Activated T-helper 1 cell treated with anti-CD3 and anti-CD28 coated beads, Interleukin-12 subunit alpha, Interleukin-12 subunit beta, Interleukin-2, Interleukin-4 antibody, amounts not matched to agents 30 ng/mL and 10 ng/mL and 1 ng/mL, durations not matched to agents 14 hours and 24 hours and 36 hours (primary cell): ENCODE measurements at regions not wholly inside any gene's neighbourhood (a gene's known extent, or its start where the extent isn't known, plus 50 kb on each side); places are given as distances from the start of the nearest gene placed in this dataset.

Experiments
- DNase-seq: peaks from one replicate; pipeline ENCODE4 v3.0.0; 2021; ENCODE audit warnings: low spot score
- H3K27ac Mint-ChIP-seq: one replicate; pipeline ENCODE4 v1.8.0; 2021; ENCODE audit warnings: mild to moderate bottlenecking, mixed read lengths
- H3K27me3 Mint-ChIP-seq: one replicate; pipeline ENCODE4 v1.8.0; 2022; ENCODE audit warnings: mild to moderate bottlenecking, moderate library complexity, mixed read lengths; ENCODE audit not compliant: insufficient read depth
- H3K36me3 Mint-ChIP-seq: one replicate; pipeline ENCODE4 v1.8.0; 2021; ENCODE audit warnings: low read depth, mixed read lengths
- H3K4me1 Mint-ChIP-seq: one replicate; pipeline ENCODE4 v1.8.0; 2021; ENCODE audit warnings: low read depth, mixed read lengths
- H3K4me3 Mint-ChIP-seq: one replicate; pipeline ENCODE4 v1.8.0; 2021; ENCODE audit warnings: mild to moderate bottlenecking, moderate library complexity, mixed read lengths
- H3K9me3 Mint-ChIP-seq: one replicate; pipeline ENCODE4 v1.8.0; 2021; ENCODE audit warnings: mixed read lengths
- intact Hi-C: fragments of 100-400 bp; cut with micrococcal nuclease; formaldehyde crosslinking; loops from one replicate; pipeline ENCODE4 v1.15.1; 2024

GRCh38 chr18:56414357-56414756, 224.0 kb downstream of the TXNL1 start:
- intact Hi-C loops: no loop called here
- peaks cover 35% of the 10 kb centered on the region for H3K9me3 Mint-ChIP-seq
- peaks cover 1% of the 10 kb centered on the region for H3K27me3 Mint-ChIP-seq
- no peak overlapping the region for H3K4me3 Mint-ChIP-seq
- no peak overlapping the region for H3K27ac Mint-ChIP-seq
- no peak for DNase-seq
- H3K36me3 Mint-ChIP-seq: no peaks in the 10 kb centered on the region
- H3K4me1 Mint-ChIP-seq: no peaks in the 10 kb centered on the region

GRCh38 chr18:56413862-56414261, 224.5 kb downstream of the TXNL1 start:
- intact Hi-C loops: no loop called here
- DNase-seq: no peak
- H3K4me1 Mint-ChIP-seq: no peaks in the 10 kb centered on the region
- H3K36me3 Mint-ChIP-seq: no peaks in the 10 kb centered on the region
- peaks cover 35% of the 10 kb centered on the region for H3K9me3 Mint-ChIP-seq
- H3K27ac Mint-ChIP-seq: no peak overlapping the region
- H3K27me3 Mint-ChIP-seq: peaks cover 1% of the 10 kb centered on the region
- H3K4me3 Mint-ChIP-seq: no peak overlapping the region

- intact Hi-C loops: no loop called here
- H3K4me1 Mint-ChIP-seq: no peaks in the 10 kb centered on the region
- H3K36me3 Mint-ChIP-seq: no peaks in the 10 kb centered on the region
- H3K27me3 Mint-ChIP-seq: peaks cover 1% of the 10 kb centered on the region
- H3K9me3 Mint-ChIP-seq: peaks cover 31% of the 10 kb centered on the region
- no peak overlapping the region for H3K27ac Mint-ChIP-seq
- H3K4me3 Mint-ChIP-seq: no peak overlapping the region
- no peak for DNase-seq
These were observed 225.4 kb downstream of the TXNL1 start for GRCh38 chr18:56412951-56413350.

- Mint-ChIP-seq H3K27ac (no peak overlapping the region), H3K36me3 (no peaks in the 10 kb centered on the region), H3K4me1 (no peaks in the 10 kb centered on the region), H3K27me3 (peaks cover 1% of the 10 kb centered on the region), H3K4me3 (no peak overlapping the region), H3K9me3 (peaks cover 10% of the 10 kb centered on the region)
- intact Hi-C loops: no loop called here
- DNase-seq: no peak
These were observed 228.7 kb downstream of the TXNL1 start for GRCh38 chr18:56409736-56410135.

GRCh38 chr18:56407646-56408180, 230.7 kb downstream of the TXNL1 start:
- H3K4me1 Mint-ChIP-seq: no peaks in the 10 kb centered on the region
- H3K27me3 Mint-ChIP-seq: peaks cover 1% of the 10 kb centered on the region
- H3K4me3 Mint-ChIP-seq: no peak overlapping the region
- no peak overlapping the region for H3K27ac Mint-ChIP-seq
- no peak for DNase-seq
- intact Hi-C loops: no loop called here
- H3K36me3 Mint-ChIP-seq: no peaks in the 10 kb centered on the region
- H3K9me3 Mint-ChIP-seq: peaks cover 4% of the 10 kb centered on the region

GRCh38 chr18:56402872-56403516, 235.4 kb downstream of the TXNL1 start:
- intact Hi-C loops: no loop called here
- Mint-ChIP-seq H3K4me3 (no peak overlapping the region), H3K27me3 (no peaks in the 10 kb centered on the region), H3K36me3 (no peaks in the 10 kb centered on the region), H3K4me1 (no peaks in the 10 kb centered on the region), H3K27ac (no peak overlapping the region), H3K9me3 (no peaks in the 10 kb centered on the region)
- no peak for DNase-seq

- H3K4me3 Mint-ChIP-seq: no peak overlapping the region
- H3K27me3 Mint-ChIP-seq: peaks cover 2% of the 10 kb centered on the region
- H3K27ac Mint-ChIP-seq: no peak overlapping the region
- no peaks in the 10 kb centered on the region for H3K9me3 Mint-ChIP-seq
- intact Hi-C loops: no loop called here
- no peak for DNase-seq
- no peaks in the 10 kb centered on the region for H3K4me1 Mint-ChIP-seq
- no peaks in the 10 kb centered on the region for H3K36me3 Mint-ChIP-seq
These were observed 244.5 kb downstream of the TXNL1 start for GRCh38 chr18:56393870-56394269.

- H3K27me3 Mint-ChIP-seq: peaks cover 2% of the 10 kb centered on the region
- DNase-seq: no peak
- no peak overlapping the region for H3K27ac Mint-ChIP-seq
- H3K4me1 Mint-ChIP-seq: no peaks in the 10 kb centered on the region
- no peak overlapping the region for H3K4me3 Mint-ChIP-seq
- intact Hi-C loops: no loop called here
- no peaks in the 10 kb centered on the region for H3K9me3 Mint-ChIP-seq
- no peaks in the 10 kb centered on the region for H3K36me3 Mint-ChIP-seq
These were observed 246.3 kb downstream of the TXNL1 start for GRCh38 chr18:56391931-56392590.

GRCh38 chr18:56390626-56391025, 247.8 kb downstream of the TXNL1 start:
- H3K4me3 Mint-ChIP-seq: no peak overlapping the region
- no peak for DNase-seq
- no peaks in the 10 kb centered on the region for H3K4me1 Mint-ChIP-seq
- intact Hi-C loops: no loop called here
- H3K27me3 Mint-ChIP-seq: peaks cover 2% of the 10 kb centered on the region
- no peak overlapping the region for H3K27ac Mint-ChIP-seq
- H3K9me3 Mint-ChIP-seq: no peaks in the 10 kb centered on the region
- no peaks in the 10 kb centered on the region for H3K36me3 Mint-ChIP-seq

- Mint-ChIP-seq H3K27ac (no peak overlapping the region), H3K27me3 (peaks cover 2% of the 10 kb centered on the region), H3K4me3 (no peak overlapping the region), H3K4me1 (no peaks in the 10 kb centered on the region), H3K9me3 (no peaks in the 10 kb centered on the region), H3K36me3 (no peaks in the 10 kb centered on the region)
- intact Hi-C loops: no loop called here
- DNase-seq: no peak
These were observed 249.2 kb downstream of the TXNL1 start for GRCh38 chr18:56389190-56389589.

- Mint-ChIP-seq H3K4me1 (no peaks in the 10 kb centered on the region), H3K4me3 (no peak overlapping the region), H3K9me3 (no peaks in the 10 kb centered on the region), H3K27me3 (peaks cover 2% of the 10 kb centered on the region), H3K36me3 (no peaks in the 10 kb centered on the region), H3K27ac (no peak overlapping the region)
- intact Hi-C loops: no loop called here
- no peak for DNase-seq
These were observed 249.8 kb downstream of the TXNL1 start for GRCh38 chr18:56388571-56388970.

GRCh38 chr18:56386856-56387255, 251.5 kb downstream of the TXNL1 start:
- Mint-ChIP-seq H3K4me3 (no peak overlapping the region), H3K4me1 (no peaks in the 10 kb centered on the region), H3K27ac (no peak overlapping the region), H3K36me3 (no peaks in the 10 kb centered on the region), H3K27me3 (peaks cover 2% of the 10 kb centered on the region), H3K9me3 (no peaks in the 10 kb centered on the region)
- DNase-seq: no peak
- intact Hi-C loops: no loop called here

GRCh38 chr18:56383349-56383748, 255.0 kb downstream of the TXNL1 start:
- H3K36me3 Mint-ChIP-seq: no peaks in the 10 kb centered on the region
- H3K27ac Mint-ChIP-seq: no peak overlapping the region
- H3K4me3 Mint-ChIP-seq: no peak overlapping the region
- H3K4me1 Mint-ChIP-seq: no peaks in the 10 kb centered on the region
- no peak for DNase-seq
- H3K9me3 Mint-ChIP-seq: no peaks in the 10 kb centered on the region
- intact Hi-C loops: no loop called here
- no peaks in the 10 kb centered on the region for H3K27me3 Mint-ChIP-seq
